NB4 (cell line): ENCODE measurements at regions not wholly inside any gene's neighbourhood (a gene's known extent, or its start where the extent isn't known, plus 50 kb on each side); places are given as distances from the start of the nearest gene placed in this dataset.
"Not testable (repeated sequence)": the region's sequence is repeated elsewhere in the genome, so short reads cannot be mapped to it uniquely, and the experiment has no call there.

Experiments used
- DNase-seq: peaks from one replicate; pipeline ENCODE4 v3.0.0; 2010; ENCODE audit warnings: low read depth
- H3K4me3 ChIP-seq: one replicate; pipeline ENCODE4 v1.5.1; 2011; ENCODE audit warnings: mild to moderate bottlenecking, low read depth, low read length, moderate library complexity
- CTCF ChIP-seq: IDR thresholded peaks from one replicate; pipeline ENCODE4 v1.5.1; 2012; ENCODE audit warnings: low read depth, low read length
- MAX ChIP-seq: IDR thresholded peaks from 2 replicates; pipeline ENCODE4 v1.6.1; 2011; ENCODE audit warnings: low read depth, low read length
- MYC ChIP-seq: IDR thresholded peaks from 2 replicates; pipeline ENCODE4 v1.6.1; 2011; ENCODE audit warnings: low read depth, low read length
- POLR2A ChIP-seq: IDR thresholded peaks from 2 replicates; pipeline ENCODE4 v1.6.1; 2011; ENCODE audit warnings: mild to moderate bottlenecking; ENCODE audit not compliant: insufficient read length; ENCODE audit errors: extremely low read depth

- no peak overlapping the region for H3K4me3 ChIP-seq
- no peak for TF ChIP-seq CTCF
- no peak for TF ChIP-seq POLR2A
- TF ChIP-seq MAX, result no peak
- no peak for TF ChIP-seq MYC
- peak; percentile 44 for DNase-seq
Measured at GRCh38 chr5:3099954-3100353, 348.5 kb upstream of the IRX2 start.

- TF ChIP-seq MYC (no peak), CTCF (no peak)
- no peak for DNase-seq
- no peak overlapping the region for H3K4me3 ChIP-seq
Measured at GRCh38 chr5:3099526-3099925, 348.0 kb upstream of the IRX2 start.

- no peak for TF ChIP-seq CTCF
- no peak for TF ChIP-seq MYC
- no peak for TF ChIP-seq MAX
- TF ChIP-seq POLR2A, result no peak
- H3K4me3 ChIP-seq, result no peak overlapping the region
- DNase-seq, result no peak
Measured at GRCh38 chr5:3098821-3099220, 347.3 kb upstream of the IRX2 start.

GRCh38 chr5:3092664-3093063, 341.2 kb upstream of the IRX2 start:
- no peak for DNase-seq
- TF ChIP-seq POLR2A, result no peak
- no peak for TF ChIP-seq MYC
- TF ChIP-seq MAX, result no peak
- TF ChIP-seq CTCF, result no peak
- no peak overlapping the region for H3K4me3 ChIP-seq

GRCh38 chr5:3092211-3092610, 340.7 kb upstream of the IRX2 start:
- no peak for DNase-seq
- H3K4me3 ChIP-seq, result no peak overlapping the region
- TF ChIP-seq MYC (no peak), POLR2A (no peak), CTCF (no peak), MAX (no peak)

GRCh38 chr5:3091040-3091774, 339.7 kb upstream of the IRX2 start:
- no peak for TF ChIP-seq MYC
- no peak for TF ChIP-seq CTCF
- TF ChIP-seq MAX, result no peak
- no peak for TF ChIP-seq POLR2A
- no peak for DNase-seq
- no peak overlapping the region for H3K4me3 ChIP-seq

GRCh38 chr5:3090305-3090704, 338.8 kb upstream of the IRX2 start:
- not testable (repeated sequence) for DNase-seq, H3K4me3 ChIP-seq
